GM23338 (cell line): ENCODE measurements at regions not wholly inside any gene's neighbourhood (a gene's known extent, or its start where the extent isn't known, plus 50 kb on each side); places are given as distances from the start of the nearest gene placed in this dataset.

Source experiments
- ATAC-seq: fragments of 200-7000 bp; cut with Tn5 transposase; 3 replicates; pipeline ENCODE4 v1.9.1; 2020
- DNase-seq: peaks from one replicate; pipeline ENCODE4 v3.0.0-alpha.2; 2015; ENCODE audit warnings: low spot score
- H2AFZ ChIP-seq: fragments of 200-600 bp; sonication (generic); 2 replicates; pipeline ENCODE4 v1.8.0; 2016; ENCODE audit warnings: antibody characterized with exemption, mild to moderate bottlenecking, moderate library complexity
- H3F3A ChIP-seq: fragments of 200-600 bp; sonication (generic); replicated peaks from 2 replicates; pipeline ENCODE4 v1.8.0; 2017; ENCODE audit warnings: antibody characterized with exemption, mixed run types, low read depth
- H3K27ac ChIP-seq: fragments of 200-600 bp; sonication (generic); 2 replicates; pipeline ENCODE4 v1.6.1; 2016; ENCODE audit warnings: low read depth
- H3K27me3 ChIP-seq: fragments of 200-600 bp; sonication (generic); 2 replicates; pipeline ENCODE4 v1.8.0; 2016; ENCODE audit warnings: mild to moderate bottlenecking, mixed run types, moderate library complexity; ENCODE audit not compliant: insufficient read depth
- H3K36me3 ChIP-seq: fragments of 200-600 bp; sonication (generic); 2 replicates; pipeline ENCODE4 v1.8.0; 2016; ENCODE audit warnings: mild to moderate bottlenecking; ENCODE audit not compliant: insufficient read depth
- H3K4me1 ChIP-seq: fragments of 200-600 bp; sonication (generic); 2 replicates; pipeline ENCODE4 v1.8.0; 2016; ENCODE audit warnings: mild to moderate bottlenecking, moderate library complexity; ENCODE audit not compliant: insufficient read depth
- H3K4me2 ChIP-seq: fragments of 200-600 bp; sonication (generic); 2 replicates; pipeline ENCODE4 v1.7.1; 2017; ENCODE audit warnings: mixed run types
- H3K4me3 ChIP-seq: fragments of 200-600 bp; sonication (generic); 2 replicates; pipeline ENCODE4 v1.6.1; 2016; ENCODE audit warnings: mixed run types
- H3K79me2 ChIP-seq: fragments of 200-600 bp; sonication (generic); replicated peaks from 2 replicates; pipeline ENCODE4 v1.8.0; 2017; ENCODE audit warnings: mild to moderate bottlenecking; ENCODE audit not compliant: insufficient read depth
- H3K9me2 ChIP-seq: fragments of 200-600 bp; sonication (generic); 2 replicates; pipeline ENCODE4 v1.8.0; 2017; ENCODE audit not compliant: insufficient read depth
- H4K20me1 ChIP-seq: fragments of 200-600 bp; sonication (generic); replicated peaks from 2 replicates; pipeline ENCODE4 v1.8.0; 2017; ENCODE audit warnings: mild to moderate bottlenecking; ENCODE audit not compliant: insufficient read depth
- H3K27ac Mint-ChIP-seq: 2 replicates; pipeline ENCODE4 v1.8.0; 2020; ENCODE audit warnings: inconsistent platforms, mild to moderate bottlenecking, moderate library complexity, mixed read lengths
- H3K27me3 Mint-ChIP-seq: 3 replicates; pipeline ENCODE4 v1.8.0; 2022; ENCODE audit warnings: low read depth, mild to moderate bottlenecking, moderate library complexity, mixed read lengths, inconsistent platforms; ENCODE audit not compliant: insufficient read depth, poor library complexity
- H3K36me3 Mint-ChIP-seq: 3 replicates; pipeline ENCODE4 v1.8.0; 2021; ENCODE audit warnings: low read depth, mild to moderate bottlenecking, inconsistent platforms, moderate library complexity, mixed read lengths
- H3K4me1 Mint-ChIP-seq: 3 replicates; pipeline ENCODE4 v1.8.0; 2020; ENCODE audit warnings: mild to moderate bottlenecking, inconsistent platforms, mixed read lengths
- H3K4me3 Mint-ChIP-seq: 3 replicates; pipeline ENCODE4 v1.8.0; 2021; ENCODE audit warnings: moderate library complexity, mild to moderate bottlenecking, inconsistent platforms, mixed read lengths
- H3K9me3 Mint-ChIP-seq: 3 replicates; pipeline ENCODE4 v1.8.0; 2020; ENCODE audit warnings: moderate library complexity, mild to moderate bottlenecking, inconsistent platforms, mixed read lengths
- CREB1 ChIP-seq: fragments of 250-450 bp; sonication (Bioruptor Pico); IDR thresholded peaks from 2 replicates; pipeline ENCODE4 v1.5.0; 2020; ENCODE audit warnings: low read depth, mild to moderate bottlenecking, moderate library complexity
- CTCF ChIP-seq, 2 experiments: fragments of 200-600 bp in 1 of 2; sonication (generic) in 1 of 2; conservative IDR thresholded peaks; 2 replicates each; pipeline versions ENCODE4 v1.5.1 to v1.6.1; 2016 to 2017; ENCODE audit warnings: antibody characterized with exemption in 2 of 2, low read depth in 2 of 2, mild to moderate bottlenecking in 2 of 2, moderate library complexity in 1 of 2
- EZH2phosphoT487 ChIP-seq: fragments of 200-600 bp; sonication (generic); IDR thresholded peaks from one replicate; pipeline ENCODE4 v1.8.1; 2018; ENCODE audit warnings: antibody characterized with exemption; ENCODE audit not compliant: unreplicated experiment
- NANOG ChIP-seq: IDR thresholded peaks from 2 replicates; pipeline ENCODE4 v1.6.1; 2016; ENCODE audit warnings: antibody characterized with exemption, borderline replicate concordance
- TF ChIP-seq, protein P1 (sequence below): fragments of 250-450 bp; sonication (Bioruptor Pico); IDR thresholded peaks from 2 replicates; pipeline ENCODE4 v1.5.0; 2020; ENCODE audit warnings: mild to moderate bottlenecking, moderate library complexity

GRCh38 chr1:222048094-222048595 lies 306.3 kb upstream of the DUSP10 start (continued):
- TF ChIP-seq, protein P1, sequence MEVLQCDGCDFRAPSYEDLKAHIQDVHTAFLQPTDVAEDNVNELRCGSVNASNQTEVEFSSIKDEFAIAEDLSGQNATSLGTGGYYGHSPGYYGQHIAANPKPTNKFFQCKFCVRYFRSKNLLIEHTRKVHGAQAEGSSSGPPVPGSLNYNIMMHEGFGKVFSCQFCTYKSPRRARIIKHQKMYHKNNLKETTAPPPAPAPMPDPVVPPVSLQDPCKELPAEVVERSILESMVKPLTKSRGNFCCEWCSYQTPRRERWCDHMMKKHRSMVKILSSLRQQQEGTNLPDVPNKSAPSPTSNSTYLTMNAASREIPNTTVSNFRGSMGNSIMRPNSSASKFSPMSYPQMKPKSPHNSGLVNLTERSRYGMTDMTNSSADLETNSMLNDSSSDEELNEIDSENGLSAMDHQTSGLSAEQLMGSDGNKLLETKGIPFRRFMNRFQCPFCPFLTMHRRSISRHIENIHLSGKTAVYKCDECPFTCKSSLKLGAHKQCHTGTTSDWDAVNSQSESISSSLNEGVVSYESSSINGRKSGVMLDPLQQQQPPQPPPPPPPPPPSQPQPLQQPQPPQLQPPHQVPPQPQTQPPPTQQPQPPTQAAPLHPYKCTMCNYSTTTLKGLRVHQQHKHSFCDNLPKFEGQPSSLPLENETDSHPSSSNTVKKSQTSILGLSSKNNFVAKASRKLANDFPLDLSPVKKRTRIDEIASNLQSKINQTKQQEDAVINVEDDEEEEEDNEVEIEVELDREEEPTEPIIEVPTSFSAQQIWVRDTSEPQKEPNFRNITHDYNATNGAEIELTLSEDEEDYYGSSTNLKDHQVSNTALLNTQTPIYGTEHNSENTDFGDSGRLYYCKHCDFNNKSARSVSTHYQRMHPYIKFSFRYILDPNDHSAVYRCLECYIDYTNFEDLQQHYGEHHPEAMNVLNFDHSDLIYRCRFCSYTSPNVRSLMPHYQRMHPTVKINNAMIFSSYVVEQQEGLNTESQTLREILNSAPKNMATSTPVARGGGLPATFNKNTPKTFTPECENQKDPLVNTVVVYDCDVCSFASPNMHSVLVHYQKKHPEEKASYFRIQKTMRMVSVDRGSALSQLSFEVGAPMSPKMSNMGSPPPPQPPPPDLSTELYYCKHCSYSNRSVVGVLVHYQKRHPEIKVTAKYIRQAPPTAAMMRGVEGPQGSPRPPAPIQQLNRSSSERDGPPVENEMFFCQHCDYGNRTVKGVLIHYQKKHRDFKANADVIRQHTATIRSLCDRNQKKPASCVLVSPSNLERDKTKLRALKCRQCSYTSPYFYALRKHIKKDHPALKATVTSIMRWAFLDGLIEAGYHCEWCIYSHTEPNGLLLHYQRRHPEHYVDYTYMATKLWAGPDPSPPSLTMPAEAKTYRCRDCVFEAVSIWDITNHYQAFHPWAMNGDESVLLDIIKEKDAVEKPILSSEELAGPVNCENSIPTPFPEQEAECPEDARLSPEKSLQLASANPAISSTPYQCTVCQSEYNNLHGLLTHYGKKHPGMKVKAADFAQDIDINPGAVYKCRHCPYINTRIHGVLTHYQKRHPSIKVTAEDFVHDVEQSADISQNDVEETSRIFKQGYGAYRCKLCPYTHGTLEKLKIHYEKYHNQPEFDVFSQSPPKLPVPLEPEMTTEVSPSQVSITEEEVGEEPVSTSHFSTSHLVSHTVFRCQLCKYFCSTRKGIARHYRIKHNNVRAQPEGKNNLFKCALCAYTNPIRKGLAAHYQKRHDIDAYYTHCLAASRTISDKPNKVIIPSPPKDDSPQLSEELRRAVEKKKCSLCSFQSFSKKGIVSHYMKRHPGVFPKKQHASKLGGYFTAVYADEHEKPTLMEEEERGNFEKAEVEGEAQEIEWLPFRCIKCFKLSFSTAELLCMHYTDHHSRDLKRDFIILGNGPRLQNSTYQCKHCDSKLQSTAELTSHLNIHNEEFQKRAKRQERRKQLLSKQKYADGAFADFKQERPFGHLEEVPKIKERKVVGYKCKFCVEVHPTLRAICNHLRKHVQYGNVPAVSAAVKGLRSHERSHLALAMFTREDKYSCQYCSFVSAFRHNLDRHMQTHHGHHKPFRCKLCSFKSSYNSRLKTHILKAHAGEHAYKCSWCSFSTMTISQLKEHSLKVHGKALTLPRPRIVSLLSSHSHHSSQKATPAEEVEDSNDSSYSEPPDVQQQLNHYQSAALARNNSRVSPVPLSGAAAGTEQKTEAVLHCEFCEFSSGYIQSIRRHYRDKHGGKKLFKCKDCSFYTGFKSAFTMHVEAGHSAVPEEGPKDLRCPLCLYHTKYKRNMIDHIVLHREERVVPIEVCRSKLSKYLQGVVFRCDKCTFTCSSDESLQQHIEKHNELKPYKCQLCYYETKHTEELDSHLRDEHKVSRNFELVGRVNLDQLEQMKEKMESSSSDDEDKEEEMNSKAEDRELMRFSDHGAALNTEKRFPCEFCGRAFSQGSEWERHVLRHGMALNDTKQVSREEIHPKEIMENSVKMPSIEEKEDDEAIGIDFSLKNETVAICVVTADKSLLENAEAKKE, result no peak

DNA sequence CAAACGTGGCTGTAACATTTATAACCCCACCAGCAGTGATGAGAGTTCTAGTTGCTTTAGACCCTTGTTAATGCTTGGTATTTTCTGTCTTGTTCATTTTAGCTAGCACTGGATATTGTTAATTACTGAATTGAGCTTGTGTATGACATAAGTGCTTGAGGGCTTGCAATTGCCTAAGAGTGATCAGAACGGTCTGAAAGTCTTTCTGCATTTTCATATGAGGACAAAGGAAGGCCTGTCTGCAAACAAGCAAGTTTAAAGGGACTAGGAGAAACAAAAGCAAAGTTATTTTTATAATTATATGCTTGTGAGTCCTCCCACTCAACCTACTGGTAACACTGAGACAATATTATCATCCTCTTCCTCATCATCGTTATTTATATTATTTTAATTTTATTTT lies 305.5 kb upstream of the DUSP10 start:
- no peaks in the 10 kb centered on the region for H3K36me3 Mint-ChIP-seq
- Histone ChIP-seq H3K27me3 (no peaks in the 10 kb centered on the region), H3K4me2 (no peak overlapping the region), H3K27ac (no peak overlapping the region), H3F3A (no peaks in the 10 kb centered on the region), H3K4me1 (no peaks in the 10 kb centered on the region), H3K79me2 (no peaks in the 10 kb centered on the region), H2AFZ (no peak overlapping the region), H4K20me1 (no peaks in the 10 kb centered on the region), H3K4me3 (no peak overlapping the region), H3K9me2 (peaks cover 6% of the 10 kb centered on the region; the same call in 1 of the 2 replicates), H3K36me3 (no peaks in the 10 kb centered on the region)
- H3K27me3 Mint-ChIP-seq, result no peaks in the 10 kb centered on the region
- DNase-seq (no peak), ATAC-seq (no peak)
- no peaks in the 10 kb centered on the region for H3K9me3 Mint-ChIP-seq
- no peak overlapping the region for H3K4me3 Mint-ChIP-seq
- no peaks in the 10 kb centered on the region; the same call in 2 of the 3 replicates for H3K4me1 Mint-ChIP-seq
- no peak overlapping the region for H3K27ac Mint-ChIP-seq
- TF ChIP-seq CTCF (conservative IDR thresholded peaks at IDR 0.05; ENCODE audit: low read depth in 2 of 2), result no peak
- TF ChIP-seq CREB1 (CRISPR knock-in tag), result no peak
- no peak for TF ChIP-seq NANOG
- TF ChIP-seq, protein P1, result no peak
- no peak for TF ChIP-seq EZH2phosphoT487
